ENCODE measurements at regions not wholly inside any gene's neighbourhood (a gene's known extent, or its start where the extent isn't known, plus 50 kb on each side); places are given as distances from the start of the nearest gene placed in this dataset.

DNA sequence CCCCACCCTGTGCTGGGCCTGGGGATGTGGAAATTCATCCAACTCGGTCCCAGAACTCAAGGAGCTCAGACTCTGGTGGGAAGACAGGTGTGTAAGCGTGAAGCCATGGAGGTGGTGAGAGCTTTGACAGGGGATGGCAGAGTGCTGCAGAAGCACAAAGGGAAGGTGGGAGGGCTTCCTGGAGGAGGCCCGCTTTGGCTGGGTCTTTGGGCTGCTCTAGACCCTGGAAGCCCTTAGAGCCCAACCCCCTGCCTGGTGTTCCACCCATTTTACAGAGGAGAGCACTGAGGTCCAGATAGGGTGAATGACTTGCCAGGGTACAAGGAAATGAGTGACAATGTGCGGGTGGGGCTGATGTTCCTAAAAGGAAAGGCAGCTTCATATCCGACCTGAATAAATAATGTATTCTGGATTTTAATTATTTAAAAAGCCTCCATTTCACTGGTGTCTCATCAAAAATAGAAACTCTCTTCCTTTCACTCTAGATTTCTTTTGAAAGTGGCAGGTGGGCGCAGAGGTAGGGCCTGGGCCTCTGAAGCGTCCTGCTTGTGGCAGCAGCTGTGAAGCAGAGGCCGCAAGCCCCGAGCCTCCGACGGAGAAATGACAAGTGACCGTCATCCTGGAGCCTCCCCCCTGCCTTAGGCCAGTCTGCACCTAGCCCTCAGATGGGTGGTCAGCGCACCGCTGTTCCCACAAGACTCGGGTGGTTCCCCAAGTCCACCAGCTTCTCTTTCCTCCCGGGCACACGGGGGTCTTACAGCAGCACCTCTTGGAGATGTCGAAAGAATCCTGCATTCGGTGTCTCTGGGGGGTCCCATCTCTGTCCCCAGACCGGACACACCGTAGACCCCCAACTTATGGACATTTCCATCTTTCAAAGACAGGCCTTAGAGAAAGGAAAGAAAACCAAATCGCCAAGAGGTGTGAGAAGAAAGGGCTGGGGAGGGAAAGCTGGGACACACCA lies 71.0 kb upstream of the TAF1B start:
- no peak for DNase-seq (ENCODE audit: low spot score)

DNA sequence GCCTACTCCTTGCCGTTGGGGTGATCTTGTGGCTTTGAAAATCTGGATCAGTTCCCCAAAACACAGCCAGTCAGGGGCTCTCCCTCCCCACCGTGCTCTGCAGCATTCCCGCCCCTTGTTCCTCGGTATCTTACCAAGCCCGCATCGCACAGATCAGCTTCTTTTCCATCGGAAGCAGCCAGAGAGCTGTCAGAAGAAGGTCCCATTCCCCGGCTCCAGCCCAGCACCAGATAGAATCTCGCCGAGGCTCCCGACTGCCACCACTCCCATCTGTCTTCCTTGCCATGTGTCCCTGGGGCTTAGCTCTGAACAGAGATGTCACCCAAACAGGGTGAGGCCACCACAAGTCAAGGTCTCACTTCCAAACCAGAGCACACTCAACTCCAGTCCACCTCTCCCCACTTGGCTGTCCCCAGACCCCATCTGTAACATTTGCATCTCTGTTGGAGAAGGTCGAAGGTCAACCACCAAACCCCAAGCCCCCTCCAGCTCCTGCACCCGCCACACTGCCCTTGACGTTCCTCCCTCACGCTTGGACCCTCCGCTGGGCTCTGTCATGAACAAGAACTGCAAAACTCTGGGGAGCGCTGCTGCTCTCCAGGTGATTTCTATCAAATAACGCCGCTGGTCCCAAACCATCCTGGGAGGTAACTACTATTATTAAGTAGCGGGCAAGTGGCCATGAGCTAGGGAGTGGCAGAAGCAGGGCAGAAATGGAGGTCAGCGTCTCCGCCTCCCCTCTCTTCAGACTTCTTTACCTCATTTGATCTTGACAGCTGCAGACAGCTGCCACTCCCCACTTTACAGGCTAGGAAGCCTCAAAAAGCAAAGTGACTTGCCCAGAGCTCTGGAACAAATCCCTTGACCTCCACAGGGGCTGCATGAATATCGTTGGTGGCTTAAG lies 70.0 kb upstream of the TAF1B start:
- no peak for DNase-seq (ENCODE audit: low spot score)

DNA sequence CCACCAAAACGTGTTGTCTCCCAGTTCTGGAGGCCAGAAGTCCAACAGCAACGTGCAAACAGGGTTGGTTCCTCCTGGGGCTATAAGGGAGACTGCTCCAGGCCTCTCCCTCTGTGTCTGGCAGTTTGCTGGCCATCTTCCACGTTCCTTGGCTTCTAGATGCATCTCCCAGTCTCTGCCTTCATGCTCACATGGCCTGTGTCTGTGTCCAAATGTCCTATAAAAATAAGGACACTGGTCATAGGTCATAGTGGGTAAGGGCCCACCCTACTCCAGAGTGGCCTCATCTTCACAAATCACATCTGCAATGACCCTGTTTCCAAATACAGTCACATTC lies 69.4 kb upstream of the TAF1B start:
- no peak for DNase-seq (ENCODE audit: low spot score)

DNA sequence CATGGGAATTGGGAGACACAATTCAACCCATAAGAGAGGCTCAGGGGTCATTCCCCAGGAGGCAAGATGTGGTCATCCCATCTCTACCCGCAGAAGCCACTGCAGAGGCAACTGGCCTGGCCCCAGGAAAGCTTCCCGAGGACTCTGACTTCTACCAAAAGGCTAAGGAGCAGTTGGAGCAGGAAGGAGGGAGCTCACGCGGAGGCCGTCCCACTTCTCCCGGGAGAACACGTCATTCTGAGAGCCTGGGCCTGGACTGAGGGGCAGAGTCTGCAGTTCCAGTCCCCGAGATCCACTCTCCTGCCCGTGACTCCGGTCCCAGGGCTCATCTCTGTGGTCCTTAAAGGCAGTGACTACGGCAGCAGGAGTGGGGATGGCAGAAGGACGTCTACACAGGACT lies 69.0 kb upstream of the TAF1B start:
- DNase-seq (ENCODE audit: low spot score) = no peak

DNA sequence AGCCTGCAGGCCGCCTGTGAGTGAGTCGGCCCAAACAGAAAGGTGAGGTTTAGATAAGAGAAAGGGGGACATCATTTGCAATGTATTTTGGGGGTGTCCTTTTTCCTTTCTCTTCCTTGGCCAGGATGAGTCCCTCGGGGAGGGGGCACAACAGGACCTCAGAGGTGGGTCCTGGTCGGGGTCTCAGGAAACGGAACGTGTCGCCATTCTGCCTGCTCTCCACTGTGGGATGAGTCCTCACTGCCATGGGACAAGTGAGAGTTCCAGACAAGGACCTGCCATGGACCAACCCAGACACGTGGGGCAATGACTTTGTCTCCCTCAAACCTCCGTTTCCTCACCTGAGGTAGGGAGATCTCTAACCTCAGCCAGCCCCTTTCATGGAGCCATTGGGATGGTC lies 67.9 kb upstream of the TAF1B start:
- DNase-seq (ENCODE audit: low spot score) = no peak

DNA sequence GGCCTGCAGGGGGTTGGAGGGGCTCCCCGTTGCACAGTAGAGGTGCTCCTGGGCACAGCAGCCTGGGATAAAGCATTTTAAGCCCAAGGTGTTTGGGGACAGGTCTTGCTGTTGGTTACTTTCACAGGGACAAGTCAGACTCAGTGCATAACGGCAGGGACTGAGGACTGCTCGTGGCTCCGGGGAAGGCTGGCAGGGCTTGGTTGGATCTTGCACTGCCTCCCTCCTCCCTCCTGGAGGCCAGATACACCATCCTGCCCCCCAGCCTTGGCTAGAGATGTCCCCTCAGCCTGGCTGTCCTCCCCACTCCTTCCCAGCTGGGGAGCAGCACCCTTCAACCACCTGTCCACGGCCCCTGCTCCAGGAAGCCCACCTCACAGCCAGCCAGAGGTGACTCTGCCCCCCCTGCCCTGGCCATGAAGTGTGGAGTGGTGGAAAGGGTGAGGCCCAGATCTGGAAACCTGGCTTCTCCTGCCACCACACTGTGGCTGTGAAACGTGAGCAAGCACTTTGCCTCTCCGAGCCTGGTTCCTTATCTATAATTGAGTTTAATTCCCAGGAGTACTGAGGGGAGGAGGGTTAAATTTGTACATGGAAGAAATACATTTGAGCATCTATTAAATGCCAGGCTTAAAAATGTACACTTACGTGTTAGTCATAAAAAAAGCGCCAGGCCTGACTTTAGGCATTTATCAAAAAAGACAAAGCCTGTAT lies 67.1 kb upstream of the TAF1B start:
- DNase-seq (ENCODE audit: low spot score) = no peak

DNA sequence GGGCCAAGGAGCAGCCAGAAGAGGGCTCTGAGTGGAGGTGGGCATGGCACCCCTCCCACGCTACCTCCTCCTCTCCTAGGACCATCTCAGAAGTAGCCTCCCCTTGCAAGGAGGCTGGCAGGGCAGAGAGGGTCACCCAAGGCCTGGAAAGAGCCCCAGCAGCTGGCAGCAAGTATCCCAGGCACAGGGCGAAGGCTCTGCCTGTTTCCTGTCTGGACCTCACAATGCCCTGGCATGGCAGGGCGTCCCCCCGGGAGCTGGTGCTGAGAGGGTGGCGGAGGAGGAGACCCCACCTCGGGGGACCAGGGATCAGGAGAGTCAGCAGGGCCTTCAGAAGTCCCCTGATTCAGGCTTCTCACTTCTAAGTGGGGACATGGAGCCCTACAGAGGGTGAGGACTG lies 66.2 kb upstream of the TAF1B start:
- no peak for DNase-seq (ENCODE audit: low spot score)

DNA sequence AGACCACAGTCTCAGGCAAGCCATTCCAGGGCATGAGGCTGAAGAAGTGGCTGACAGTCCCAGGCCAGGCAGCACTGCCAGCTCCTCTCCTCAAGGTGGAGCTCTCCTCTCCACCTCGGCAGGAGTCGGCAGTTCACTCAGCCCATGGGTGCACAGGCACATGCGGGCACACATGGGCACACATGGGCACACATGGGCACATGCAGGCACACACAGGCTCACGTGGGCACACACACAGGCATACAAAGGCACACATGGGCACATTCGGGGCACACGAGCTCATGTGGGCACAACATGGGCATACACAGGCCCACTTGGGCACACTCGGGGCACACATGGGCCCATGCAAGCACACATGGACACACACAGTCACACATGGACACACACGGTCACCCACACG lies 65.3 kb upstream of the TAF1B start:
- DNase-seq (ENCODE audit: low spot score) = no peak

DNA sequence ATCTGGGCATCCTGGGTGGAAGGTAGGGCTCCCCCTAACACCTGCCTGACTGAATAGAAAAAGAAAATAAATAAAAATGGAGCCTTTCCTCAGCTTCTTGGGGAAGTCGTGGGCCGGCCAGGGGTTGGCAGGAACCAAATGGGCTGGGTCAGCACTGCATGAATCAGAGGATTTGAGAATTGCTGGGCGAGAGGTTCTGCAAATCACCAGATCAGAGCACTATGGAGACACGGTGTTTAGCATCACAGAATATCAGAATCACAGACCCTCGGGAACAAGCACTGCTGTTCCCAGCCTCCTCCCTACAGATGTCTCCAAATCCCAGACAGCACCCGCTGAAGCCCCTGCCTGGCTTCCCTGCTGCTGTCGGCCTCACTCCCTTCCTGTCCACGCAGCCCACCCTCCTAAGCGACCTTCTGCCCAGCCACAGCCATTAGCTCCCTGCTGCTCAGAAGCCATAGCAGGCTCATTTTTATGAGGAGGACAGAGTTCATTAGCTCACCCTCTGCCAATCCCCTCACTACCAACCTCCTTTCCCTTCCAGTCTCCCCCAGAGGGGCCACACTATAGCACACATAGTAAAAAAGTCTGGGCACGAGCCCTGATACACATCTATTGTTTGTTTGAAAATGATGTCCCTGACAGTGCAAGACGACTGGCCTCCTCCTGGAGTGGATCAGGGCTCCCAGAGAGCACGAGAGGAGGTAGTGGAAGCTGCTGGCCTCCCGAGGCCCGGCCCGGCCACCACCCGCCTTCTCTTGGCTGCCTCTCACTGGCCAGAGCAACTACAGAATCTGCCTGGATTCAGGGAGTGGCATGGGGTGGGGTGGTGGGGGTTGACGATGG lies 64.6 kb upstream of the TAF1B start:
- DNase-seq (ENCODE audit: low spot score) = no peak

DNA sequence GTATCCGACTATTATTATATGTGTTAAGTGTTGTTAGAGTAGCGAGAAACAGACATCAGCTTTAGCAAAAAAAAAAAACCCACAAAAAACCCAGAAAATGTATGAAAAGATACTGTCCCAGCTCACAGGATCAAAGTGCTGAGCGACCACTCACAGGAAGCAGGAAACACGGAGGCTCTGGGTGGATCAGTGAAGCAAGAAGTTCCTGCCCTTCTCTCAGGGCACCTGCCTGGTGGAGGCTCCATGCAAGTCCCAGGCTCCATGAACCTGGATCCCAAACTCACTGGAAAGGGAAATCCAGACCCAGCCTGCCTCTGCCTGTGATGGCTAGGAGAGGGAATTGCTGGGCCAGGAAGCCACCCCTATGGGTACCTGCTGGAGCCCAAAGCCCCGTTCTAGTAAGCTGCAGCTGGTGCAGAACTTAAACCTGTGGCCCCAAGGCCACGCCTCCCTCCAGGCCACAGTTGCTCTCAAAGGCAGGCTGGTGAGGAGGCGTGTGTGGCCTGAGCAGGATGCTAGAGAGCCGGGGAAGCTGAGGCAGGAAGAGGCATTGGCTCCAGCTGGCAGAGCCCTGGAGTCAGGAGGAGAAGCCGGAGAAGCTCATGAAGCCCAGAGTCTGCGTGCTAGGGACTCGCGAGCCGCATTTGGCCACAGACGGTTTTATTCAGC lies 63.5 kb upstream of the TAF1B start:
- DNase-seq (ENCODE audit: low spot score) = peak; percentile 35

DNA sequence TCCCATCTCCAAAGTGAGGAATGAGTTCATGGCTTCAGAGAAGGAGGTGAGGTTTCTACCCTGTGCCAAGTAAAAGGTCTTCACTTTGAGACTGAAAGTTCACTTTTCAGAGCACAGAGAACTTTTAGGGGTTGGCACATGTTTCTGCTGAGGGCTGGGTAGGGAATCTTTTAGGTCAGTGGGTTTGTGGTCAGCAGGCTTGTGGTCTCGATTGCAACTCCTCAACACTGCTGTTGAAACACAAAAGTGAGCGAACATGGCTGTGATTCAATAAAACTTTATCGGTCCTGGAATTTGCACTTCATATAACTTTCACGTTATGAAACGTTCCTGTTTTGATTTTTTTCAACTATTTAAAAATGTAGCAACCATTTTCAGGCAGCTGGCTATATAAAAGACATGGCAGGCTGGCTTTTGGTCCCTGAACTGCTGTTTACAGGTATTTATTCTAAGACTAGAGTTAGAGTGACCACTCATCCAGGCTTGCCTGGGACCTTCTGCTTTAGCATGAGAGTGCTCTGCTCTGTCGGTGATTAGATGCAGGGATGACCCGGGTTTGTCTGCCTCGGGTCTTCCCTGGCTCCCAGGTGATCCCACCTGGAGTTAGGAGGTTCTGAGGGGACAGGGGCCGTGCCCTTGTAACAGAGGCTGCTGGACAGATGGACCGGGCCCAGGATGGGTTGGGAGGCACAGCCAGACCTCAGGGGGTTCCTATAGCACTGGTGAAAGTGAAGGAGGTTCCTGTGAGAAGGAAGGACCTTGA lies 62.7 kb upstream of the TAF1B start:
- no peak for DNase-seq (ENCODE audit: low spot score)

DNA sequence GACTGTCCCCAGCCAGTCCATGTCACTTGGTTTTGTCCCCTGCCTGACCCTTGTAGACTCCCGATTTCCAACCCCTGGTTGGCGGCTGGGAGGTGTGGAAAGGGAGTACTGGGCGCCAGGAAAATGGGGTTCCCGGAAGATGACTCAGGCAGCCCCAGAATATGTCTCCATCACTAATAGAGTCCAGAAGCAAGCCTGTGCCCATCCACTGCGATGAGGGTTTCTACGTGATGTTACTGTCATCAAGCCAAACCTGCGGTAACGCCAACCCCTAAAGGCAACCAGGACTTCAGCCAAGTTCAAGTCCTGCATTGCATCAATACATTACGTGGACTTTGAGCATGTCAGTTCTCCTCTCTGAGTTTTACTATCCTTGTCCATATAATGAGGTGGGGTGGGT lies 62.0 kb upstream of the TAF1B start:
- DNase-seq (ENCODE audit: low spot score) = no peak

DNA sequence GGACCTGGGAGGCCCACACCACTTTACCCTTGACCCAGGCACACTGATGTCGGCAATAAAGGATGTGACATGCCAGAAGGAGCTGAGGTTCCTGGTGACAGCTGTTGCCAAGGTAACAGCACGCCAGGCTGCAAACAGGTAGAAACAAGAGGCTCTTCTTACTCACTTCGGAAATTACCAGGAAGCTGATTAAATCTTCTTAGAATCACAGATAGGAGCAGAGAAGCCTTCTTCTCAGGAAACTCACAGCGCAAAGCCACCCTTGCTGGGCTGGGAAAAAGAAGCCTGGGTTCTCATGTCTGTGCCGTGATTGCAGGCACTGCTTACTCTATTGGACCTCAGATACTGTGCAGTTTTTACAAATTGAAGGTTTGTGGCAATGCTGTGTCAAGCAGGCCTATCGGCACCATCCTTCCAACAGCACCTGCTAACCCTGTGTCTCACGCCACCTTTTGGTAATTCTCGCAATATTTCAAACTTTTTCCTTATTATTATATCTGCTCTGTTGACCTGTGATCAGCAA lies 61.0 kb upstream of the TAF1B start:
- DNase-seq (ENCODE audit: low spot score) = peak; percentile 95

DNA sequence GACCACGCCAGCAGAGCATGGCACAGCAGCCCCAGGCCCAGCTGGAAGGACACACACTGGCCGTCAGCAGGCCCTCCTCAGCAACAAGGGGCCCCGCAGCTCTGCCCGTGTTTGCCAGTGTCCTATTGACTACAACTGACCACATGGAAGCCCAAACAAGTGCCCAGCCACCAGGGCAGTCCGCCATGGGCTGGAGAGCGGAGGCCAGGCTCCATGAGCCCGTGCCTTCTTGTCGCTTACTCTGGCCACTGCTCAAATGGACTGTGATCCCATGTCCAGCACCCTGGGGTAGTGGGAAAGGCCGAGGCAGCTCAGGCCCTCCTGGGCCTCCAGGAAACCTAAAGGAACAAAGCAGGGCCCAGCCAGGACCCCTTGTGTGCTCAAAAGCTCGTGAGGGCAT lies 53.9 kb upstream of the TAF1B start:
- no peak for DNase-seq (ENCODE audit: low spot score)

DNA sequence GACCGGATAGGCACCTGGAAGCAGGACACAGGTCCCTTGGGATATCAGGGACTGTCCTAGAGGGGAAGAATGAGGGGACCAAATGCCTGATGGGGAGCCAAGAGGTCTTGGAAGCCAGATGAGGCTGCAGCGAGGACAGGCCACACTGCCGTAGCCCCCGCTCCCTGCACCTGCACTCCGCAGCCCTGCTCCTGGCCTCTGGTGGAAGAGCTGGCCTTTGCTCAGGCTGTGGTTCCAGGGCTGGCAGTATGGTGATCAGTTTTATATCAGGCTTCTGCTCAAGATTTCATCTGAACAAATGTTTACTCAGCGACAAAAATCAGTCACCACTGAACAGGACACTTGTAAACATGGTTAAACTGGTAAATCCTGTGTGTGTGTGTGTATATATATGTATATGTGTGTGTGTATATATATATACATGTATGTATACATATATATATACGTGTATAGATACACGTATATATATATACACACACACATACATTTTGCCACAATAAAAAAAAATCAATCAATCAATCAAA lies 52.5 kb upstream of the TAF1B start:
- no peak for DNase-seq (ENCODE audit: low spot score)

DNA sequence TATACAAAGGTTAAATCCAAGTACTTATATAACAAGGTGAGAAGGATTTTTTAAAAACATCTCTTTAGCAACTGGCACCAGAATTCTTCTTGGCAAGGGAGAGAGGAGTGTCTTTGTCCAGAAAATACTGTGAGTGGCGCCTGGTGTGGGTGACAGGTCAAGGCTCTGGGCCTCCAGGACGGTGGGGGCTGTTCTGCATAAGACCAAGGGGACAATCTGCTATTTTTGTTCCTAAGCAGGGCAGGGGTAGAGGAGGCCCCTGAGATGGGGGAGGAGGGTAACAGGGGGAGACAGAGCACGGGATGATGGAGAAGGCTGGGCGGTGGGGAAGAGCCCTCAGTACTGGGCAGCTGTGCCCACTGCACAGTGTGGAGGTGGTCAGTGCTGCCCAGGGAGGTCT lies 51.6 kb upstream of the TAF1B start:
- no peak for DNase-seq (ENCODE audit: low spot score)

DNA sequence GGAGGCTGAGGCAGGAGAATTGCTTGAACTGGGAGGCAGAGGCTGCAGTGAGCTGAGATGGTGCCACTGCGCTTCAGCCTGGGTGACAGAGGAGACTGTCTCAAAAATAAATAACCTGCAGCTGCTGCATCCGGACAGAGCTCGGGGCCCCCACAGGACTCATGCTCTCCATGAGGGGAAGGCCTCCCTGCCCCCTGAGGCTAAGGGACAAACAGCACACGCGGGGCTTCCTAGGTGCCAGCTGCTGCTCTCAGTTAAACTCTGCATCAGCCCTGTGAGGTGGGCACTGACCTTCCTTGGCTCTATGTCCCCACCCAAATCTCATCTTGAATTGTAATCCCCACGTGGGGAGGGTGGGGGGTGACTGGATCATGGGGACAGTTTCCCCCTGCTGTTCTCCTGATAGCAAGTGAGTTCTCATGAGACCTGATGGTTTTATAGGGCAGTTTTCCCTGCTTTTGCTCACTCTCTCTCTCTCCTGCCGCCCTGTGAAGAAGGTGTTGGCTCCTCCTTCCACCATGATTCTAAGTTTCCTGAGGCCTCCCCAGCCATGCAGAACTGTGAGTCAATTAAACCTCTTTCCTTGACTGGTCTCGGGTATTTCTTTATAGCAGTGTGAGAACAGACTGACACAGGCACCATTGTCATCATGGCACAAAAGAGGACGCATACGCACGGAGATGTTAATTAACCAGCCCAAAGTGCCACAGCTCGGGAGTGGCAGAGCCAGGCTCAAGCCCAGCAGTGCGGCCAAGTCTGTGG lies 49.9 kb upstream of the TAF1B start:
- DNase-seq (ENCODE audit: low spot score) = no peak
